ENCODE measurements at regions not wholly inside any gene's neighbourhood (a gene's known extent, or its start where the extent isn't known, plus 50 kb on each side); places are given as distances from the start of the nearest gene placed in this dataset.

DNA sequence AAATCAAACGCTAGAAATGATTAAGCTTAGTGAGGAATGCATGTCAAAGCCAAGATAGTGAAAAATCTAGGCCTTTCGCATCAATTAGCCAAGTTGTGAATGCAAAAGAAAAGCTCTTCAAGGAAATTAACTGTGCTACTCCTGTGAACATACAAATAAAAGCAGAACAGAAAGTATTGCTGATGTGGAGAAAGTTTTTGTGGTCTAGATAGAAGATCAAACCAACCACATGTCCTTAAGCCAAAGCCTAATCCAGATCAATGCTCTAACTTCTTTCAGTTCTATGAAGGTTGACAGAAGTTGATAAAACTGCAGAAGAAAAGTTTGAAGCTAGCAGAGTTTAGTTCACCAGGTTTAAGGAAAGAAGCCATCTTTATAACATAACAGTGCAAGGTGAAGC, 1044.6 kb downstream of the CDH11 start:
- TF ChIP-seq POLR2AphosphoS5 (IDR thresholded peaks at IDR 0.05; ENCODE audit: borderline replicate concordance, low read depth, low read length) (no peak), EZH2 (IDR thresholded peaks at IDR 0.05) (no peak)

All from SK-N-MC (cell line).